HEK293 (cell line): ENCODE measurements at regions not wholly inside any gene's neighbourhood (a gene's known extent, or its start where the extent isn't known, plus 50 kb on each side); places are given as distances from the start of the nearest gene placed in this dataset.

Experiments
- CTCF ChIA-PET: fragments of 350-600 bp; formaldehyde crosslinking; extraction: SDS; loops from one replicate; lab custom pipeline; 2021; ENCODE audit warnings: antibody characterized with exemption; lab: Yijun Ruan, JAX
- POLR2A ChIA-PET: fragments of 300-600 bp; formaldehyde crosslinking; extraction: SDS; loops from one replicate; lab custom pipeline; 2020; ENCODE audit warnings: antibody characterized with exemption, inconsistent platforms; lab: Yijun Ruan, JAX
- H3K27ac ChIP-seq: fragments of 200-500 bp; sonication (Bioruptor generic); 2 replicates; pipeline ENCODE4 v1.5.1; 2014; ENCODE audit warnings: low read depth, low read length, control low read depth, inconsistent platforms; ENCODE audit errors: extremely low read depth
- H3K36me3 ChIP-seq, 2 experiments: fragments of 200-500 bp in 1 of 2; sonication (Bioruptor generic) in 1 of 2; 1 replicate in 1 of 2; 2 replicates in 1 of 2; pipeline ENCODE4 v1.5.1; 2014 to 2017; ENCODE audit warnings: inconsistent platforms in 2 of 2, low read length in 2 of 2; ENCODE audit not compliant: control insufficient read depth in 2 of 2, insufficient read depth in 1 of 2
- H3K4me1 ChIP-seq: fragments of 200-500 bp; sonication (Bioruptor generic); 2 replicates; pipeline ENCODE4 v1.5.1; 2014; ENCODE audit warnings: mild to moderate bottlenecking, low read length, inconsistent platforms; ENCODE audit not compliant: control insufficient read depth, insufficient read depth
- H3K4me3 ChIP-seq: 2 replicates; pipeline ENCODE4 v1.5.1; 2011; ENCODE audit warnings: low read depth, mild to moderate bottlenecking, control low read depth, low read length, moderate library complexity
- H3K9me3 ChIP-seq: fragments of 200-500 bp; sonication (Bioruptor generic); 2 replicates; pipeline ENCODE4 v1.5.1; 2014; ENCODE audit warnings: low read depth, low read length, inconsistent platforms; ENCODE audit not compliant: control insufficient read depth, insufficient read depth
- GLIS2 ChIP-seq: fragments of 450-650 bp; formaldehyde crosslinking; IDR thresholded peaks from 2 replicates; pipeline ENCODE4 v1.5.1; 2016; ENCODE audit warnings: missing biosample characterization, missing genetic modification characterization
- RBAK ChIP-seq: fragments of 450-650 bp; formaldehyde crosslinking; IDR thresholded peaks from 2 replicates; pipeline ENCODE4 v1.5.1; 2016; ENCODE audit warnings: missing biosample characterization, missing genetic modification characterization
- SP7 ChIP-seq: fragments of 450-650 bp; formaldehyde crosslinking; IDR thresholded peaks from 2 replicates; pipeline ENCODE4 v1.5.1; 2016; ENCODE audit warnings: missing biosample characterization, missing genetic modification characterization
- ZBTB17 ChIP-seq: fragments of 450-650 bp; formaldehyde crosslinking; IDR thresholded peaks from 2 replicates; pipeline ENCODE4 v1.5.1; 2016; ENCODE audit warnings: missing biosample characterization, missing genetic modification characterization
- ZNF174 ChIP-seq: fragments of 450-650 bp; formaldehyde crosslinking; IDR thresholded peaks from 2 replicates; pipeline ENCODE4 v1.5.0; 2017; ENCODE audit warnings: missing biosample characterization, mild to moderate bottlenecking, missing genetic modification characterization
- ZNF37A ChIP-seq: fragments of 450-650 bp; IDR thresholded peaks from 2 replicates; pipeline ENCODE4 v1.5.1; 2018; ENCODE audit warnings: missing biosample characterization, missing genetic modification characterization
- ZNF426 ChIP-seq: fragments of 450-650 bp; formaldehyde crosslinking; IDR thresholded peaks from 2 replicates; pipeline ENCODE4 v1.5.1; 2017; ENCODE audit warnings: missing biosample characterization, missing genetic modification characterization, mild to moderate bottlenecking, inconsistent platforms, moderate library complexity
- ZNF48 ChIP-seq: fragments of 450-650 bp; formaldehyde crosslinking; IDR thresholded peaks from 2 replicates; pipeline ENCODE4 v1.5.1; 2016; ENCODE audit warnings: missing biosample characterization, missing genetic modification characterization
- ZNF626 ChIP-seq: fragments of 450-650 bp; sonication (Bioruptor Pico); formaldehyde crosslinking; IDR thresholded peaks from 2 replicates; pipeline ENCODE4 v1.5.1; 2018; ENCODE audit warnings: missing biosample characterization, missing genetic modification characterization, inconsistent platforms
- ZNF707 ChIP-seq: fragments of 450-650 bp; formaldehyde crosslinking; IDR thresholded peaks from 2 replicates; pipeline ENCODE4 v1.5.1; 2016; ENCODE audit warnings: missing biosample characterization, missing genetic modification characterization
- TF ChIP-seq, protein P1 (sequence below): fragments of 450-650 bp; formaldehyde crosslinking; IDR thresholded peaks from 2 replicates; pipeline ENCODE4 v1.5.1; 2016; ENCODE audit warnings: missing biosample characterization, missing genetic modification characterization
- TF ChIP-seq, protein P2 (sequence below): fragments of 450-650 bp; formaldehyde crosslinking; IDR thresholded peaks from 2 replicates; pipeline ENCODE4 v1.5.1; 2016; ENCODE audit warnings: missing biosample characterization, missing genetic modification characterization
- TF ChIP-seq, protein P3 (sequence below): fragments of 450-650 bp; formaldehyde crosslinking; IDR thresholded peaks from 2 replicates; pipeline ENCODE4 v1.5.1; 2016; ENCODE audit warnings: missing biosample characterization, missing genetic modification characterization
- TF ChIP-seq, protein P4 (sequence below): fragments of 450-650 bp; formaldehyde crosslinking; IDR thresholded peaks from 2 replicates; pipeline ENCODE4 v1.5.1; 2016; ENCODE audit warnings: missing biosample characterization, missing genetic modification characterization, borderline replicate concordance
- TF ChIP-seq, protein P5 (sequence below): fragments of 450-650 bp; formaldehyde crosslinking; IDR thresholded peaks from 2 replicates; pipeline ENCODE4 v1.5.1; 2016; ENCODE audit warnings: missing biosample characterization, missing genetic modification characterization, borderline replicate concordance

DNA sequence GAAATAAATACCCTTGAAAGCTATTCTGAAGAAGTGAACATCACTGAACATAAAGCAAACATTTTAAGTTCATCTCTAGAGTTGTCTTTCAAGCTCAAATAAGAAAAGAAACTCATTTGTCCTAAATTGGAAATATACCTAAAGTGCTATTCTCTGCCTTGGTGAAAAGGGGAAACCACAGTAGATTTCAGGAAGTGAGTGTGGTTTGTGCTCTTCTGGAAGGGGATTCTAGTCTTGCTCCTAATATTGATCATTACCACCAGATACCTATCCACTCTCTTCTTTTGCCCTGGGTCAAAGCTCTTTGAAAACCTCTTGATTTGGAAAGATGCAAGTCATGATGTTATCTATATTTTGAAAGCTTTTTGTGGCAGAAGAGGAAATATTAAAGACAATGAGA, 798.1 kb downstream of the ADGRL2 start:
- H3K36me3 ChIP-seq, result no peaks in the 10 kb centered on the region
- TF ChIP-seq, protein P1, sequence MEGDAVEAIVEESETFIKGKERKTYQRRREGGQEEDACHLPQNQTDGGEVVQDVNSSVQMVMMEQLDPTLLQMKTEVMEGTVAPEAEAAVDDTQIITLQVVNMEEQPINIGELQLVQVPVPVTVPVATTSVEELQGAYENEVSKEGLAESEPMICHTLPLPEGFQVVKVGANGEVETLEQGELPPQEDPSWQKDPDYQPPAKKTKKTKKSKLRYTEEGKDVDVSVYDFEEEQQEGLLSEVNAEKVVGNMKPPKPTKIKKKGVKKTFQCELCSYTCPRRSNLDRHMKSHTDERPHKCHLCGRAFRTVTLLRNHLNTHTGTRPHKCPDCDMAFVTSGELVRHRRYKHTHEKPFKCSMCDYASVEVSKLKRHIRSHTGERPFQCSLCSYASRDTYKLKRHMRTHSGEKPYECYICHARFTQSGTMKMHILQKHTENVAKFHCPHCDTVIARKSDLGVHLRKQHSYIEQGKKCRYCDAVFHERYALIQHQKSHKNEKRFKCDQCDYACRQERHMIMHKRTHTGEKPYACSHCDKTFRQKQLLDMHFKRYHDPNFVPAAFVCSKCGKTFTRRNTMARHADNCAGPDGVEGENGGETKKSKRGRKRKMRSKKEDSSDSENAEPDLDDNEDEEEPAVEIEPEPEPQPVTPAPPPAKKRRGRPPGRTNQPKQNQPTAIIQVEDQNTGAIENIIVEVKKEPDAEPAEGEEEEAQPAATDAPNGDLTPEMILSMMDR (tag by site-specific recombination), result no peak
- TF ChIP-seq ZNF174 (tag by site-specific recombination) (no peak), ZNF707 (no peak), SP7 (tag by site-specific recombination) (no peak), ZNF37A (tag by site-specific recombination) (no peak), ZBTB17 (tag by site-specific recombination) (no peak), ZNF626 (tag by site-specific recombination) (no peak)
- TF ChIP-seq, protein P2, sequence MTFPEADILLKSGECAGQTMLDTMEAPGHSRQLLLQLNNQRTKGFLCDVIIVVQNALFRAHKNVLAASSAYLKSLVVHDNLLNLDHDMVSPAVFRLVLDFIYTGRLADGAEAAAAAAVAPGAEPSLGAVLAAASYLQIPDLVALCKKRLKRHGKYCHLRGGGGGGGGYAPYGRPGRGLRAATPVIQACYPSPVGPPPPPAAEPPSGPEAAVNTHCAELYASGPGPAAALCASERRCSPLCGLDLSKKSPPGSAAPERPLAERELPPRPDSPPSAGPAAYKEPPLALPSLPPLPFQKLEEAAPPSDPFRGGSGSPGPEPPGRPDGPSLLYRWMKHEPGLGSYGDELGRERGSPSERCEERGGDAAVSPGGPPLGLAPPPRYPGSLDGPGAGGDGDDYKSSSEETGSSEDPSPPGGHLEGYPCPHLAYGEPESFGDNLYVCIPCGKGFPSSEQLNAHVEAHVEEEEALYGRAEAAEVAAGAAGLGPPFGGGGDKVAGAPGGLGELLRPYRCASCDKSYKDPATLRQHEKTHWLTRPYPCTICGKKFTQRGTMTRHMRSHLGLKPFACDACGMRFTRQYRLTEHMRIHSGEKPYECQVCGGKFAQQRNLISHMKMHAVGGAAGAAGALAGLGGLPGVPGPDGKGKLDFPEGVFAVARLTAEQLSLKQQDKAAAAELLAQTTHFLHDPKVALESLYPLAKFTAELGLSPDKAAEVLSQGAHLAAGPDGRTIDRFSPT (tag by site-specific recombination), result no peak
- TF ChIP-seq, protein P3, sequence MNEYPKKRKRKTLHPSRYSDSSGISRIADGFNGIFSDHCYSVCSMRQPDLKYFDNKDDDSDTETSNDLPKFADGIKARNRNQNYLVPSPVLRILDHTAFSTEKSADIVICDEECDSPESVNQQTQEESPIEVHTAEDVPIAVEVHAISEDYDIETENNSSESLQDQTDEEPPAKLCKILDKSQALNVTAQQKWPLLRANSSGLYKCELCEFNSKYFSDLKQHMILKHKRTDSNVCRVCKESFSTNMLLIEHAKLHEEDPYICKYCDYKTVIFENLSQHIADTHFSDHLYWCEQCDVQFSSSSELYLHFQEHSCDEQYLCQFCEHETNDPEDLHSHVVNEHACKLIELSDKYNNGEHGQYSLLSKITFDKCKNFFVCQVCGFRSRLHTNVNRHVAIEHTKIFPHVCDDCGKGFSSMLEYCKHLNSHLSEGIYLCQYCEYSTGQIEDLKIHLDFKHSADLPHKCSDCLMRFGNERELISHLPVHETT (tag by site-specific recombination), result no peak
- TF ChIP-seq, protein P4, sequence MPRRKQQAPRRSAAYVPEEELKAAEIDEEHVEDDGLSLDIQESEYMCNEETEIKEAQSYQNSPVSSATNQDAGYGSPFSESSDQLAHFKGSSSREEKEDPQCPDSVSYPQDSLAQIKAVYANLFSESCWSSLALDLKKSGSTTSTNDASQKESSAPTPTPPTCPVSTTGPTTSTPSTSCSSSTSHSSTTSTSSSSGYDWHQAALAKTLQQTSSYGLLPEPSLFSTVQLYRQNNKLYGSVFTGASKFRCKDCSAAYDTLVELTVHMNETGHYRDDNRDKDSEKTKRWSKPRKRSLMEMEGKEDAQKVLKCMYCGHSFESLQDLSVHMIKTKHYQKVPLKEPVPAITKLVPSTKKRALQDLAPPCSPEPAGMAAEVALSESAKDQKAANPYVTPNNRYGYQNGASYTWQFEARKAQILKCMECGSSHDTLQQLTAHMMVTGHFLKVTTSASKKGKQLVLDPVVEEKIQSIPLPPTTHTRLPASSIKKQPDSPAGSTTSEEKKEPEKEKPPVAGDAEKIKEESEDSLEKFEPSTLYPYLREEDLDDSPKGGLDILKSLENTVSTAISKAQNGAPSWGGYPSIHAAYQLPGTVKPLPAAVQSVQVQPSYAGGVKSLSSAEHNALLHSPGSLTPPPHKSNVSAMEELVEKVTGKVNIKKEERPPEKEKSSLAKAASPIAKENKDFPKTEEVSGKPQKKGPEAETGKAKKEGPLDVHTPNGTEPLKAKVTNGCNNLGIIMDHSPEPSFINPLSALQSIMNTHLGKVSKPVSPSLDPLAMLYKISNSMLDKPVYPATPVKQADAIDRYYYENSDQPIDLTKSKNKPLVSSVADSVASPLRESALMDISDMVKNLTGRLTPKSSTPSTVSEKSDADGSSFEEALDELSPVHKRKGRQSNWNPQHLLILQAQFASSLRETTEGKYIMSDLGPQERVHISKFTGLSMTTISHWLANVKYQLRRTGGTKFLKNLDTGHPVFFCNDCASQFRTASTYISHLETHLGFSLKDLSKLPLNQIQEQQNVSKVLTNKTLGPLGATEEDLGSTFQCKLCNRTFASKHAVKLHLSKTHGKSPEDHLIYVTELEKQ (tag by site-specific recombination), result no peak
- H3K27ac ChIP-seq, result no peak overlapping the region
- H3K4me1 ChIP-seq, result no peaks in the 10 kb centered on the region
- no peak overlapping the region for H3K4me3 ChIP-seq
- ChIA-PET CTCF (interaction anchor here (0.6 to 0.7 kb wide), 2 partner anchors 15 to 30 kb away, joined by 3 read pairs; no protein-coding TSS in a partner anchor), POLR2A (no interaction called here)
- H3K9me3 ChIP-seq, result no peaks in the 10 kb centered on the region

DNA sequence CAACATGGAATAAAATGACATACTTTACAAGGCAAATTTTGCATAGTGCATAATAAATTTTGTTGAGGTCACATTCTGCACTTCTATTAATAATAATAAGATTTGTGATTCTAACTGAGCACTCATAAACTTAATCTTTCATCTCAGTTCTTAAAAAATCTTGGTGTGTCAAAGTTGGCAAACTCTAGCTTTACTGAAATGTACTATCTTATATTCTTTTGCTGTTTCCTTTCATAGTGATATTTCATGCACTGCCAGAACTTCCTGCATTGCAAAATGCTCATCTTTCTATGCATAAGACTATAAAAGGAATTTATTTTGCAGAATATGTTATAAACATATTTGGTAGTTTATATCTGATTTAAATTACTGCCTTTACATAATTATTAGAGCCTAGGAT, 797.6 kb downstream of the ADGRL2 start:
- no peaks in the 10 kb centered on the region for H3K4me1 ChIP-seq
- TF ChIP-seq, protein P5, sequence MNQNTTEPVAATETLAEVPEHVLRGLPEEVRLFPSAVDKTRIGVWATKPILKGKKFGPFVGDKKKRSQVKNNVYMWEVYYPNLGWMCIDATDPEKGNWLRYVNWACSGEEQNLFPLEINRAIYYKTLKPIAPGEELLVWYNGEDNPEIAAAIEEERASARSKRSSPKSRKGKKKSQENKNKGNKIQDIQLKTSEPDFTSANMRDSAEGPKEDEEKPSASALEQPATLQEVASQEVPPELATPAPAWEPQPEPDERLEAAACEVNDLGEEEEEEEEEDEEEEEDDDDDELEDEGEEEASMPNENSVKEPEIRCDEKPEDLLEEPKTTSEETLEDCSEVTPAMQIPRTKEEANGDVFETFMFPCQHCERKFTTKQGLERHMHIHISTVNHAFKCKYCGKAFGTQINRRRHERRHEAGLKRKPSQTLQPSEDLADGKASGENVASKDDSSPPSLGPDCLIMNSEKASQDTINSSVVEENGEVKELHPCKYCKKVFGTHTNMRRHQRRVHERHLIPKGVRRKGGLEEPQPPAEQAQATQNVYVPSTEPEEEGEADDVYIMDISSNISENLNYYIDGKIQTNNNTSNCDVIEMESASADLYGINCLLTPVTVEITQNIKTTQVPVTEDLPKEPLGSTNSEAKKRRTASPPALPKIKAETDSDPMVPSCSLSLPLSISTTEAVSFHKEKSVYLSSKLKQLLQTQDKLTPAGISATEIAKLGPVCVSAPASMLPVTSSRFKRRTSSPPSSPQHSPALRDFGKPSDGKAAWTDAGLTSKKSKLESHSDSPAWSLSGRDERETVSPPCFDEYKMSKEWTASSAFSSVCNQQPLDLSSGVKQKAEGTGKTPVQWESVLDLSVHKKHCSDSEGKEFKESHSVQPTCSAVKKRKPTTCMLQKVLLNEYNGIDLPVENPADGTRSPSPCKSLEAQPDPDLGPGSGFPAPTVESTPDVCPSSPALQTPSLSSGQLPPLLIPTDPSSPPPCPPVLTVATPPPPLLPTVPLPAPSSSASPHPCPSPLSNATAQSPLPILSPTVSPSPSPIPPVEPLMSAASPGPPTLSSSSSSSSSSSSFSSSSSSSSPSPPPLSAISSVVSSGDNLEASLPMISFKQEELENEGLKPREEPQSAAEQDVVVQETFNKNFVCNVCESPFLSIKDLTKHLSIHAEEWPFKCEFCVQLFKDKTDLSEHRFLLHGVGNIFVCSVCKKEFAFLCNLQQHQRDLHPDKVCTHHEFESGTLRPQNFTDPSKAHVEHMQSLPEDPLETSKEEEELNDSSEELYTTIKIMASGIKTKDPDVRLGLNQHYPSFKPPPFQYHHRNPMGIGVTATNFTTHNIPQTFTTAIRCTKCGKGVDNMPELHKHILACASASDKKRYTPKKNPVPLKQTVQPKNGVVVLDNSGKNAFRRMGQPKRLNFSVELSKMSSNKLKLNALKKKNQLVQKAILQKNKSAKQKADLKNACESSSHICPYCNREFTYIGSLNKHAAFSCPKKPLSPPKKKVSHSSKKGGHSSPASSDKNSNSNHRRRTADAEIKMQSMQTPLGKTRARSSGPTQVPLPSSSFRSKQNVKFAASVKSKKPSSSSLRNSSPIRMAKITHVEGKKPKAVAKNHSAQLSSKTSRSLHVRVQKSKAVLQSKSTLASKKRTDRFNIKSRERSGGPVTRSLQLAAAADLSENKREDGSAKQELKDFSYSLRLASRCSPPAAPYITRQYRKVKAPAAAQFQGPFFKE, result no peak
- TF ChIP-seq GLIS2 (no peak), ZNF48 (tag by site-specific recombination) (no peak), RBAK (tag by site-specific recombination) (no peak), ZNF426 (no peak)
- TF ChIP-seq, all 188 proteins: peak for 0
- no peak overlapping the region for H3K4me3 ChIP-seq
- no peaks in the 10 kb centered on the region for H3K36me3 ChIP-seq
- ChIA-PET CTCF (interaction anchor here (0.6 to 0.7 kb wide), 3 partner anchors 15 to 512 kb away, joined by 3 read pairs; no protein-coding TSS in a partner anchor), POLR2A (no interaction called here)
- H3K9me3 ChIP-seq, result no peaks in the 10 kb centered on the region
- no peak overlapping the region for H3K27ac ChIP-seq
